SK-N-SH (cell line): ENCODE measurements at regions not wholly inside any gene's neighbourhood (a gene's known extent, or its start where the extent isn't known, plus 50 kb on each side); places are given as distances from the start of the nearest gene placed in this dataset.

Experiments
- CTCF ChIA-PET: fragments of 300-600, 350-600 bp; formaldehyde crosslinking; extraction: SDS; loops from one replicate; lab custom pipeline; 2021; lab: Yijun Ruan, JAX
- POLR2A ChIA-PET: fragments of 350-600 bp; sonication (Branson Sonifier 250); formaldehyde crosslinking; extraction: SDS; loops from one replicate; lab custom pipeline; 2020; ENCODE audit warnings: antibody characterized with exemption, inconsistent platforms; lab: Yijun Ruan, JAX
- DNase-seq: peaks from one replicate; pipeline ENCODE4 v3.0.0; 2012
- H2AFZ ChIP-seq: fragments of 200-600 bp; sonication (generic); 2 replicates; pipeline ENCODE4 v1.8.1; 2016; ENCODE audit warnings: antibody characterized with exemption, mild to moderate bottlenecking, low read depth
- H3F3A ChIP-seq: fragments of 200-600 bp; sonication (generic); replicated peaks from 2 replicates; pipeline ENCODE3; 2016; ENCODE audit warnings: antibody characterized with exemption, mild to moderate bottlenecking; ENCODE audit not compliant: insufficient read depth
- H3K27ac ChIP-seq, 2 experiments: fragments of 200-500 bp in 1 of 2; fragments of 200-600 bp in 1 of 2; sonication (Bioruptor generic) in 1 of 2; sonication (generic), shearing (Covaris generic) in 1 of 2; 2 replicates each; pipeline versions ENCODE4 v1.5.1 to v1.6.1; 2014 to 2016; ENCODE audit warnings: low read depth in 2 of 2, inconsistent platforms in 1 of 2, low read length in 1 of 2, mild to moderate bottlenecking in 1 of 2, mixed read lengths in 1 of 2
- H3K27me3 ChIP-seq: fragments of 200-600 bp; sonication (generic), shearing (Covaris generic); 2 replicates; pipeline ENCODE4 v1.6.1; 2016; ENCODE audit warnings: mixed run types; ENCODE audit not compliant: insufficient read depth
- H3K36me3 ChIP-seq, 2 experiments: fragments of 200-500 bp in 1 of 2; fragments of 200-600 bp in 1 of 2; sonication (Bioruptor generic) in 1 of 2; sonication (generic) in 1 of 2; replicated peaks in 1 of 2; 2 replicates each; pipeline versions ENCODE3 to v1.5.1; 2014 to 2016; ENCODE audit warnings: low read length in 1 of 2, mild to moderate bottlenecking in 1 of 2; ENCODE audit not compliant: insufficient read depth in 2 of 2, control insufficient read depth in 1 of 2
- H3K4me1 ChIP-seq, 2 experiments: fragments of 200-500 bp in 1 of 2; fragments of 200-600 bp in 1 of 2; sonication (Bioruptor generic) in 1 of 2; sonication (generic), shearing (Covaris generic) in 1 of 2; 2 replicates each; pipeline versions ENCODE4 v1.5.1 to v1.6.1; 2014 to 2016; ENCODE audit warnings: low read depth in 1 of 2, low read length in 1 of 2, mixed run types in 1 of 2; ENCODE audit not compliant: insufficient read depth in 2 of 2, control insufficient read depth in 1 of 2
- H3K4me2 ChIP-seq: fragments of 200-600 bp; sonication (generic), shearing (Covaris generic); 2 replicates; pipeline ENCODE4 v1.6.1; 2017; ENCODE audit warnings: mixed run types
- H3K4me3 ChIP-seq, 2 experiments: fragments of 200-500 bp in 1 of 2; fragments of 200-600 bp in 1 of 2; sonication (Bioruptor generic) in 1 of 2; sonication (generic), shearing (Covaris generic) in 1 of 2; 2 replicates each; pipeline versions ENCODE4 v1.5.1 to v1.8.1; 2014 to 2016; ENCODE audit warnings: low read depth in 2 of 2, inconsistent platforms in 1 of 2, low read length in 1 of 2, mild to moderate bottlenecking in 1 of 2, mixed read lengths in 1 of 2, moderate library complexity in 1 of 2
- H3K79me2 ChIP-seq: fragments of 200-600 bp; sonication (generic); 2 replicates; pipeline ENCODE4 v1.8.1; 2017; ENCODE audit warnings: mild to moderate bottlenecking; ENCODE audit not compliant: insufficient read depth
- H3K9ac ChIP-seq: fragments of 200-600 bp; sonication (generic); 2 replicates; pipeline ENCODE4 v1.6.1; 2017; ENCODE audit warnings: mixed run types
- H3K9me2 ChIP-seq: fragments of 200-600 bp; sonication (generic); 2 replicates; pipeline ENCODE4 v1.6.1; 2017; ENCODE audit warnings: mixed run types
- H3K9me3 ChIP-seq: fragments of 200-600 bp; sonication (generic); 2 replicates; pipeline ENCODE4 v1.6.1; 2017; ENCODE audit warnings: mixed run types, mild to moderate bottlenecking, moderate library complexity
- H4K20me1 ChIP-seq: fragments of 200-600 bp; sonication (generic); 2 replicates; pipeline ENCODE4 v1.6.1; 2017; ENCODE audit warnings: mild to moderate bottlenecking, mixed run types; ENCODE audit not compliant: insufficient read depth
- ELF1 ChIP-seq: IDR thresholded peaks from 2 replicates; pipeline ENCODE4 v1.4.0; 2012
- EZH2phosphoT487 ChIP-seq: fragments of 200-600 bp; sonication (generic); IDR thresholded peaks from 2 replicates; pipeline ENCODE4 v1.6.1; 2017; ENCODE audit warnings: low read depth, mixed run types, mild to moderate bottlenecking, antibody characterized with exemption, moderate library complexity, borderline replicate concordance
- FOXM1 ChIP-seq: IDR thresholded peaks from 2 replicates; pipeline ENCODE4 v1.4.0; 2012; ENCODE audit warnings: low read depth, mild to moderate bottlenecking
- JUND ChIP-seq: IDR thresholded peaks from 2 replicates; pipeline ENCODE4 v1.4.0; 2012
- MXI1 ChIP-seq: IDR thresholded peaks from 2 replicates; pipeline ENCODE4 v1.6.1; 2012; ENCODE audit warnings: mild to moderate bottlenecking, low read depth, low read length, improper control_type of control experiment
- NFIC ChIP-seq: IDR thresholded peaks from 2 replicates; pipeline ENCODE4 v1.4.0; 2012; ENCODE audit warnings: borderline replicate concordance
- PBX3 ChIP-seq: IDR thresholded peaks from 2 replicates; pipeline ENCODE4; 2012
- RAD21 ChIP-seq: IDR thresholded peaks from 2 replicates; pipeline ENCODE4 v1.6.1; 2012; ENCODE audit warnings: mild to moderate bottlenecking, low read length
- TEAD4 ChIP-seq: IDR thresholded peaks from 2 replicates; pipeline ENCODE4 v1.4.0; 2012; ENCODE audit warnings: mild to moderate bottlenecking, borderline replicate concordance; ENCODE audit not compliant: insufficient read depth
- WGBS: methylation state at CpG from one replicate; pipeline ENCODE4 v1.1.6; 2017; ENCODE audit warnings: low lambda C conversion rate; 5-methylcytosine and 5-hydroxymethylcytosine counted together
- TF ChIP-seq, protein P1 (sequence below): IDR thresholded peaks from 2 replicates; pipeline ENCODE4 v1.4.0; 2012; ENCODE audit warnings: low read depth
- TF ChIP-seq, protein P2 (sequence below): IDR thresholded peaks from 2 replicates; pipeline ENCODE4 v1.4.0; 2012; ENCODE audit warnings: low read depth, borderline replicate concordance

GRCh38 chr3:134426660-134427181 lies 52.5 kb upstream of the AMOTL2 start (continued):
- TF ChIP-seq, protein P1, sequence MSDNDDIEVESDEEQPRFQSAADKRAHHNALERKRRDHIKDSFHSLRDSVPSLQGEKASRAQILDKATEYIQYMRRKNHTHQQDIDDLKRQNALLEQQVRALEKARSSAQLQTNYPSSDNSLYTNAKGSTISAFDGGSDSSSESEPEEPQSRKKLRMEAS: no peak
- TF ChIP-seq EZH2phosphoT487: no peak
- no peak for TF ChIP-seq NFIC
- no peak for TF ChIP-seq FOXM1
- TF ChIP-seq, all 33 proteins: peak for 0

- Histone ChIP-seq H2AFZ (no peak overlapping the region), H3K27me3 (no peaks in the 10 kb centered on the region), H3K4me3 (no peak overlapping the region), H3K9ac (no peak overlapping the region; the same call in 1 of the 2 replicates), H3F3A (peaks cover 7% of the 10 kb centered on the region)
- no peak for DNase-seq
- 98% methylated on average over 5 of the region's 5 CpGs for WGBS
- no peak for TF ChIP-seq JUND
- TF ChIP-seq RAD21: no peak
- no peak for TF ChIP-seq PBX3
- TF ChIP-seq ELF1: no peak
- TF ChIP-seq TEAD4: no peak
- TF ChIP-seq, protein P2, sequence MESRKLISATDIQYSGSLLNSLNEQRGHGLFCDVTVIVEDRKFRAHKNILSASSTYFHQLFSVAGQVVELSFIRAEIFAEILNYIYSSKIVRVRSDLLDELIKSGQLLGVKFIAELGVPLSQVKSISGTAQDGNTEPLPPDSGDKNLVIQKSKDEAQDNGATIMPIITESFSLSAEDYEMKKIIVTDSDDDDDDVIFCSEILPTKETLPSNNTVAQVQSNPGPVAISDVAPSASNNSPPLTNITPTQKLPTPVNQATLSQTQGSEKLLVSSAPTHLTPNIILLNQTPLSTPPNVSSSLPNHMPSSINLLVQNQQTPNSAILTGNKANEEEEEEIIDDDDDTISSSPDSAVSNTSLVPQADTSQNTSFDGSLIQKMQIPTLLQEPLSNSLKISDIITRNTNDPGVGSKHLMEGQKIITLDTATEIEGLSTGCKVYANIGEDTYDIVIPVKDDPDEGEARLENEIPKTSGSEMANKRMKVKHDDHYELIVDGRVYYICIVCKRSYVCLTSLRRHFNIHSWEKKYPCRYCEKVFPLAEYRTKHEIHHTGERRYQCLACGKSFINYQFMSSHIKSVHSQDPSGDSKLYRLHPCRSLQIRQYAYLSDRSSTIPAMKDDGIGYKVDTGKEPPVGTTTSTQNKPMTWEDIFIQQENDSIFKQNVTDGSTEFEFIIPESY: no peak
- no peak for TF ChIP-seq MXI1
- TF ChIP-seq, all 33 proteins: peak for 0
- CTCF ChIA-PET: no interaction called here
- H3K79me2 ChIP-seq: no peaks in the 10 kb centered on the region
- no peak overlapping the region for H3K4me2 ChIP-seq
- POLR2A ChIA-PET: no interaction called here
- H3K27ac ChIP-seq: peak overlapping the region in 1 of 2 experiments; percentile 92; a peak in 2 of 4 replicates
- no peaks in the 10 kb centered on the region for H3K36me3 ChIP-seq
- peaks cover 9 to 19% of the 10 kb centered on the region in 2 experiments; a peak in 3 of 4 replicates for H3K4me1 ChIP-seq
- H4K20me1 ChIP-seq: no peaks in the 10 kb centered on the region
- no peaks in the 10 kb centered on the region for H3K9me2 ChIP-seq
- H3K9me3 ChIP-seq: no peaks in the 10 kb centered on the region
Observed at GRCh38 chr3:134425943-134426342, 51.7 kb upstream of the AMOTL2 start.
